PC-9 (cell line): ENCODE measurements at regions not wholly inside any gene's neighbourhood (a gene's known extent, or its start where the extent isn't known, plus 50 kb on each side); places are given as distances from the start of the nearest gene placed in this dataset.
"Not testable (repeated sequence)": the region's sequence is repeated elsewhere in the genome, so short reads cannot be mapped to it uniquely, and the experiment has no call there.

Experiments
- BruUV-seq: library from RNA; stranded (reverse); fragments of 400-500 nt; replicated peaks from 2 replicates; lab custom pipeline; 2021; lab: Mats Ljungman, UMichigan
- CTCF ChIA-PET: fragments of 300-600 bp; sonication (Branson Sonifier 250); formaldehyde crosslinking; loops from one replicate; lab custom pipeline; 2022; ENCODE audit warnings: antibody characterized with exemption; lab: Charles Lee
- POLR2A ChIA-PET: fragments of 300-600 bp; sonication (Branson Sonifier 250); formaldehyde crosslinking; loops from one replicate; lab custom pipeline; 2022; ENCODE audit warnings: antibody characterized with exemption; ENCODE audit not compliant: unreplicated experiment; lab: Charles Lee
- DNase-seq, 2 experiments: peaks; one replicate each; pipeline versions ENCODE4 v3.0.0 to v3.0.0-alpha.2; 2015 to 2022; ENCODE audit warnings: mixed read lengths in 1 of 2
- H2AFZ ChIP-seq: fragments of 200-600 bp; sonication (generic); 2 replicates; pipeline ENCODE4 v1.8.1; 2017; ENCODE audit warnings: antibody characterized with exemption
- H3F3A ChIP-seq: fragments of 200-600 bp; sonication (generic); 2 replicates; pipeline ENCODE4 v1.8.1; 2017; ENCODE audit warnings: antibody characterized with exemption, mild to moderate bottlenecking, low read depth; ENCODE audit not compliant: insufficient read depth
- H3K27ac ChIP-seq: fragments of 200-600 bp; sonication (generic); 2 replicates; pipeline ENCODE4 v1.6.1; 2016; ENCODE audit warnings: mixed run types
- H3K27me3 ChIP-seq: fragments of 200-600 bp; sonication (generic); 2 replicates; pipeline ENCODE4 v1.6.1; 2016; ENCODE audit warnings: low read depth, mixed run types; ENCODE audit not compliant: insufficient read depth
- H3K36me3 ChIP-seq: fragments of 200-600 bp; sonication (generic); 2 replicates; pipeline ENCODE4 v1.6.1; 2016; ENCODE audit warnings: low read depth, mixed run types
- H3K4me1 ChIP-seq: fragments of 200-600 bp; sonication (generic); replicated peaks from 2 replicates; pipeline ENCODE4 v1.6.1; 2016; ENCODE audit warnings: mixed run types; ENCODE audit not compliant: insufficient read depth
- H3K4me2 ChIP-seq: fragments of 200-600 bp; sonication (generic); 2 replicates; pipeline ENCODE4 v1.6.1; 2017; ENCODE audit warnings: mixed run types
- H3K4me3 ChIP-seq: fragments of 200-600 bp; sonication (generic); 2 replicates; pipeline ENCODE4 v1.6.1; 2016; ENCODE audit warnings: mixed run types
- H3K79me2 ChIP-seq: fragments of 200-600 bp; sonication (generic); 2 replicates; pipeline ENCODE4 v1.6.1; 2017; ENCODE audit warnings: low read depth, mixed run types
- H3K9me2 ChIP-seq: fragments of 200-600 bp; sonication (generic); 2 replicates; pipeline ENCODE4 v1.8.1; 2017; ENCODE audit warnings: mild to moderate bottlenecking; ENCODE audit not compliant: insufficient read depth
- H3K9me3 ChIP-seq: fragments of 200-600 bp; sonication (generic); 2 replicates; pipeline ENCODE4 v1.8.1; 2016; ENCODE audit warnings: low read depth; ENCODE audit not compliant: insufficient read depth
- H4K20me1 ChIP-seq: fragments of 200-600 bp; sonication (generic); 2 replicates; pipeline ENCODE4 v1.8.1; 2017; ENCODE audit not compliant: insufficient read depth
- EZH2 ChIP-seq: fragments of 200-600 bp; sonication (generic); IDR thresholded peaks from 2 replicates; pipeline ENCODE4 v1.8.0; 2017; ENCODE audit warnings: antibody characterized with exemption, low read depth
- intact Hi-C: fragments of 100-400 bp; cut with micrococcal nuclease; formaldehyde crosslinking; loops from one replicate; pipeline ENCODE4 v1.10.0; 2022; ENCODE audit not compliant: unreplicated experiment
- TF ChIP-seq, protein P1 (sequence below): fragments of 200-600 bp; sonication (generic); conservative IDR thresholded peaks from 2 replicates; pipeline ENCODE4 v1.6.1; 2017; ENCODE audit warnings: mixed run types, antibody characterized with exemption, mild to moderate bottlenecking, moderate library complexity

DNA sequence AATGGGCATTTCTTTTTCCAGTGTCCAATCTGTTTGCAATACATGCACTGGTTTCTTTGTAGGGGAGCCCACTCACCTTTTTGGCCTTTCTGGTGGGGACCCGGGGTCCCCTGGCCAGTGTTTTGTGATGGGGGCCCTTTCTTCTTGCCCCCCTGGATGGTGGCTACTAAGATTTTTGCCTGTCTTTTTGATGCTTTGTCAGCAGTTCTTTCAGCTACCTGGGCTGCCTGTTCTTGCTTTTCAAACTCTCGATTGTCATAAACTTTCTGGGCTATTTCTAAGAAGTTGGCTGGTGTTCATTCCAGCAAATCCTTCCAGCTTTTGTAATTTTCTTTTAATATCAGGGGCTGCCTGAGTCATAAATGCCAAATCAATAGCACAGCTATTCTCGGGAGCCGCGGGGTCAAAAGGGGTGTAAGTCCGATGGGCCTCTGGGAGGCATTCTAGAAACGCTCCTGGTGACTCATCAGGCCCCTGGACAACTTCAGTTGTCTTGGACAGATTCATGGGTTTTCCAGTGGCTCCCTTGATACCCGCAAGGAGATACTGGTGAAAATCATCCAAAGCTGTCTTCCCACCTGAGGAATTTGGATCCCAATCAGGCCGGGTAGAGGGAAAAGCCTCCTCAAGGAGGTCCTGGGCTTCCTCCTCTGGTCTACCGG lies 79.0 kb downstream of the PRR15 start:
- H3K9me3 ChIP-seq: no peaks in the 10 kb centered on the region
- H3K4me1 ChIP-seq: no peaks in the 10 kb centered on the region
- no peaks in the 10 kb centered on the region for H3K27me3 ChIP-seq
- no peaks in the 10 kb centered on the region for H3K9me2 ChIP-seq
- POLR2A ChIA-PET: no interaction called here
- intact Hi-C loops: no loop called here
- DNase-seq: no peak
- H3K4me2 ChIP-seq: no peak overlapping the region
- no peak overlapping the region for H3K27ac ChIP-seq
- no peak overlapping the region for H3K4me3 ChIP-seq
- H4K20me1 ChIP-seq: no peaks in the 10 kb centered on the region; the same call in 1 of the 2 replicates
- H2AFZ ChIP-seq: no peak overlapping the region
- CTCF ChIA-PET: interaction anchor here (0.7 kb wide), 1 partner anchor 416 kb away, joined by 3 read pairs; no protein-coding TSS in a partner anchor
- no TSS peak for BruUV-seq
- 0 out of 2 replicates have a peak, but pooled peaks cover 3% of the 10 kb centered on the region for H3F3A ChIP-seq
- H3K79me2 ChIP-seq: no peaks in the 10 kb centered on the region
- no peaks in the 10 kb centered on the region for H3K36me3 ChIP-seq
- no peak for TF ChIP-seq EZH2
- TF ChIP-seq, protein P1, sequence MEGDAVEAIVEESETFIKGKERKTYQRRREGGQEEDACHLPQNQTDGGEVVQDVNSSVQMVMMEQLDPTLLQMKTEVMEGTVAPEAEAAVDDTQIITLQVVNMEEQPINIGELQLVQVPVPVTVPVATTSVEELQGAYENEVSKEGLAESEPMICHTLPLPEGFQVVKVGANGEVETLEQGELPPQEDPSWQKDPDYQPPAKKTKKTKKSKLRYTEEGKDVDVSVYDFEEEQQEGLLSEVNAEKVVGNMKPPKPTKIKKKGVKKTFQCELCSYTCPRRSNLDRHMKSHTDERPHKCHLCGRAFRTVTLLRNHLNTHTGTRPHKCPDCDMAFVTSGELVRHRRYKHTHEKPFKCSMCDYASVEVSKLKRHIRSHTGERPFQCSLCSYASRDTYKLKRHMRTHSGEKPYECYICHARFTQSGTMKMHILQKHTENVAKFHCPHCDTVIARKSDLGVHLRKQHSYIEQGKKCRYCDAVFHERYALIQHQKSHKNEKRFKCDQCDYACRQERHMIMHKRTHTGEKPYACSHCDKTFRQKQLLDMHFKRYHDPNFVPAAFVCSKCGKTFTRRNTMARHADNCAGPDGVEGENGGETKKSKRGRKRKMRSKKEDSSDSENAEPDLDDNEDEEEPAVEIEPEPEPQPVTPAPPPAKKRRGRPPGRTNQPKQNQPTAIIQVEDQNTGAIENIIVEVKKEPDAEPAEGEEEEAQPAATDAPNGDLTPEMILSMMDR: no peak

DNA sequence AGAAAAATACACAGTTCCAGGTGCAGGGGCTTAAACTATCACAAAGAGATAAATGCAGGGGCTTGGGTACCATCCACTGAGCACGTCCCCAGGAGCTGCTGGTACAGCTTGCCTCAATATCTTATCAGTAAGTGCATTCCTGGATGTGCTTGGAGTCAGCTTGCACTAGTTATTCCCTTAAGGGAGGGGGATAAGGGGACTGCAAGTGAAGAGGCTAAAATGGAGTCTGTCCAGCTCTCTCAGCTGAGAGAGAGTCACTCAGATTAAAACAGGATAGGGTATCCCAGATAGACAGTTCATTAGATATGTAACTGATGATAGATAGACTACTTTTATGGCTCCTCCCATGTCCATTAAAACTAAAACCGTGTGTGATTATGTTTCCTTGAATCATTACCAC lies 82.5 kb downstream of the PRR15 start:
- H2AFZ ChIP-seq, CTCF ChIA-PET, H3K27me3 ChIP-seq, H3K27ac ChIP-seq, H3K9me2 ChIP-seq, H3K36me3 ChIP-seq, H3K4me3 ChIP-seq, H4K20me1 ChIP-seq, H3K4me1 ChIP-seq, H3K4me2 ChIP-seq, H3K79me2 ChIP-seq, POLR2A ChIA-PET, BruUV-seq, H3K9me3 ChIP-seq, DNase-seq, H3F3A ChIP-seq, intact Hi-C loops: not testable (repeated sequence)

DNA sequence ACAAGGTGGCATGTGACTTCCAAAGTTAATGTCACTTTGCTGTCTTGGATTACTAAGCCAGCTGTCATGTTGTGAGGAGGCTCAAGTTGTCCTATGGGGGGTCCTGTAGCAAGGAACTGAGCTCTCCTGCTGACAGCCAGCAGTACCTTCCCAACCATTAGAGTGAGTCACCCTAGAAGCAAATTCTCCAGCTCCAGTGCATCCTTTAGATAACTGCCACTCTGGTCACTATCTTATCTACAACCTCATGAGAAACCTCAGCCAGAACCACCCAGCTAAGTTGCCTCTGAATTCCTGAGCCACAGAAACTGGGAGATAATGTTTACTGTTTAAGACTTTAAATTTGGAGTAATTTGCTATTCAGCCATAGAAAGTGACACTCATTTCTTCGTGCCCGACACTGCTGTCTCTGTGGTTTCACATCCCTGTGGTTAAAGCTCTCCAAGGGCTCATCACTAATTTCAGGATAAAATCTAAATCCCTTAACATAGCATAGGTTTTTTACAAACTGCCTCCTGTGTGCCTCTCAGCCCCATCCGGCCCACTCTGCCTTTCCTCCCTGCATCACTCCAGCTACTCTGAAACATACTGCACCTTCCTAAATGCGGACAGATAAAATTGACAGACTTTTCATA lies 83.5 kb downstream of the PRR15 start:
- H3K36me3 ChIP-seq: no peaks in the 10 kb centered on the region
- no peak overlapping the region for H3K4me2 ChIP-seq
- no peak for TF ChIP-seq EZH2
- TF ChIP-seq, protein P1: no peak
- intact Hi-C loops: no loop called here
- no peaks in the 10 kb centered on the region for H3K79me2 ChIP-seq
- H2AFZ ChIP-seq: no peak overlapping the region
- ChIA-PET CTCF (interaction anchor here (0.6 kb wide), 1 partner anchor 11 kb away, joined by 4 read pairs; no protein-coding TSS in a partner anchor), POLR2A (no interaction called here)
- H3K4me1 ChIP-seq: no peaks in the 10 kb centered on the region
- no peak overlapping the region for H3K4me3 ChIP-seq
- no peak for DNase-seq
- no peaks in the 10 kb centered on the region for H3K9me3 ChIP-seq
- no peaks in the 10 kb centered on the region for H3K9me2 ChIP-seq
- H3K27ac ChIP-seq: no peak overlapping the region
- H4K20me1 ChIP-seq: no peaks in the 10 kb centered on the region; the same call in 1 of the 2 replicates
- no TSS peak for BruUV-seq
- H3F3A ChIP-seq: 0 out of 2 replicates have a peak, but pooled peaks cover 3% of the 10 kb centered on the region
- no peaks in the 10 kb centered on the region for H3K27me3 ChIP-seq

DNA sequence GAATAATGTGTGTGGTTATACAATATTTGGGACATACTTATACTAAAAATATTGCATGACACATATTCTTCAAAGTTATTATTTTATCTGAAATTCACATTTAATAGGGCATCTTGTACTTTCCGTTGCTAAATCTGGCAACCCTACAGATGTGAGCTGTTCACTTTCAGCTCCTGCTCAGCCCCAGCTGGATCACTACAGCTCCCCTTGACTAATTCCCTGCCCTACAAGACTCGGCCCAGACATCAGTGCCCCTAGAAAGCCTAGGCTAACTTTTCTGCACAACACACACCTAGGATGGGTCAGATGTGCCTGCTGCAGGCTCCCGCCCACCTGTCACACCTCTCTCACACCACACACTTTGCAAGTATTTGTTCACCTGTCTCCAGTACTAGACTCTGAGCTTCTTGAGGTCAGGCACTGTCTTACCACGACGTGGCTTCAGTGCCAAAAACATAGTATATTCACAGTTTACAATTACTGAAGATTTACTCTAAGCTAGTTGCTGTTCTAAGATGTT lies 84.1 kb downstream of the PRR15 start:
- CTCF ChIA-PET, intact Hi-C loops, POLR2A ChIA-PET, H4K20me1 ChIP-seq, H2AFZ ChIP-seq, H3F3A ChIP-seq, BruUV-seq, H3K27ac ChIP-seq, H3K4me3 ChIP-seq, H3K27me3 ChIP-seq, DNase-seq, H3K4me1 ChIP-seq, H3K9me3 ChIP-seq, H3K9me2 ChIP-seq, H3K4me2 ChIP-seq, H3K79me2 ChIP-seq, H3K36me3 ChIP-seq: not testable (repeated sequence)
